ENCODE measurements at regions not wholly inside any gene's neighbourhood (a gene's known extent, or its start where the extent isn't known, plus 50 kb on each side); places are given as distances from the start of the nearest gene placed in this dataset.

GRCh38 chr2:24439971-24440340, 51.1 kb upstream of the NCOA1 start:
- TF ChIP-seq GATA3 (IDR thresholded peaks at IDR 0.05; ENCODE audit: low read depth, low read length) (no peak), GATA2 (IDR thresholded peaks at IDR 0.05; ENCODE audit: low read depth, low read length) (no peak)

- no peak for TF ChIP-seq GATA3 (IDR thresholded peaks at IDR 0.05; ENCODE audit: low read depth, low read length)
- TF ChIP-seq GATA2 (IDR thresholded peaks at IDR 0.05; ENCODE audit: low read depth, low read length) = no peak
These were observed 51.6 kb upstream of the NCOA1 start for GRCh38 chr2:24439280-24439970.

GRCh38 chr2:24438106-24438505, 52.9 kb upstream of the NCOA1 start:
- TF ChIP-seq GATA2 (IDR thresholded peaks at IDR 0.05; ENCODE audit: low read depth, low read length) = no peak
- TF ChIP-seq GATA3 (IDR thresholded peaks at IDR 0.05; ENCODE audit: low read depth, low read length) = no peak

- TF ChIP-seq GATA2 (IDR thresholded peaks at IDR 0.05; ENCODE audit: low read depth, low read length) (peak; percentile 93), GATA3 (IDR thresholded peaks at IDR 0.05; ENCODE audit: low read depth, low read length) (peak; percentile 70)
These were observed 55.4 kb upstream of the NCOA1 start for GRCh38 chr2:24435391-24436316.

- TF ChIP-seq GATA2 (IDR thresholded peaks at IDR 0.05; ENCODE audit: low read depth, low read length) (no peak), GATA3 (IDR thresholded peaks at IDR 0.05; ENCODE audit: low read depth, low read length) (no peak)
These were observed 56.5 kb upstream of the NCOA1 start for GRCh38 chr2:24434541-24434940.

GRCh38 chr2:24432735-24433134, 58.3 kb upstream of the NCOA1 start:
- TF ChIP-seq GATA2 (IDR thresholded peaks at IDR 0.05; ENCODE audit: low read depth, low read length) (no peak), GATA3 (IDR thresholded peaks at IDR 0.05; ENCODE audit: low read depth, low read length) (no peak)

GRCh38 chr2:24432121-24432520, 58.9 kb upstream of the NCOA1 start:
- TF ChIP-seq GATA3 (IDR thresholded peaks at IDR 0.05; ENCODE audit: low read depth, low read length) = no peak
- TF ChIP-seq GATA2 (IDR thresholded peaks at IDR 0.05; ENCODE audit: low read depth, low read length) = no peak

GRCh38 chr2:24429197-24430074, 61.6 kb upstream of the NCOA1 start:
- TF ChIP-seq GATA2 (IDR thresholded peaks at IDR 0.05; ENCODE audit: low read depth, low read length) = no peak
- no peak for TF ChIP-seq GATA3 (IDR thresholded peaks at IDR 0.05; ENCODE audit: low read depth, low read length)

GRCh38 chr2:24424387-24424786, 64.1 kb upstream of the ITSN2 start:
- TF ChIP-seq GATA3 (IDR thresholded peaks at IDR 0.05; ENCODE audit: low read depth, low read length) (no peak), GATA2 (IDR thresholded peaks at IDR 0.05; ENCODE audit: low read depth, low read length) (no peak)

GRCh38 chr2:24423095-24423494, 62.8 kb upstream of the ITSN2 start:
- TF ChIP-seq GATA2 (IDR thresholded peaks at IDR 0.05; ENCODE audit: low read depth, low read length) (no peak), GATA3 (IDR thresholded peaks at IDR 0.05; ENCODE audit: low read depth, low read length) (no peak)

- TF ChIP-seq GATA2 (IDR thresholded peaks at IDR 0.05; ENCODE audit: low read depth, low read length) (no peak), GATA3 (IDR thresholded peaks at IDR 0.05; ENCODE audit: low read depth, low read length) (no peak)
These were observed 61.3 kb upstream of the ITSN2 start for GRCh38 chr2:24421668-24422067.

- TF ChIP-seq GATA2 (IDR thresholded peaks at IDR 0.05; ENCODE audit: low read depth, low read length) = no peak
- no peak for TF ChIP-seq GATA3 (IDR thresholded peaks at IDR 0.05; ENCODE audit: low read depth, low read length)
These were observed 60.0 kb upstream of the ITSN2 start for GRCh38 chr2:24420373-24420772.

- TF ChIP-seq GATA2 (IDR thresholded peaks at IDR 0.05; ENCODE audit: low read depth, low read length) (no peak), GATA3 (IDR thresholded peaks at IDR 0.05; ENCODE audit: low read depth, low read length) (no peak)
These were observed 58.0 kb upstream of the ITSN2 start for GRCh38 chr2:24418166-24418841.
